HG03565 (cell line): ENCODE measurements at regions not wholly inside any gene's neighbourhood (a gene's known extent, or its start where the extent isn't known, plus 50 kb on each side); places are given as distances from the start of the nearest gene placed in this dataset.
A peak's percentile ranks its signal among the peaks of the same experiment; 100 is the strongest.
"Not testable (repeated sequence)": the region's sequence is repeated elsewhere in the genome, so short reads cannot be mapped to it uniquely, and the experiment has no call there.

Source experiments
- ATAC-seq: cut with Tn5 transposase; IDR thresholded peaks from one replicate; pipeline ENCODE4 v1.9.1; 2021; ENCODE audit warnings: mild to moderate bottlenecking, moderate library complexity; ENCODE audit not compliant: unreplicated experiment

DNA sequence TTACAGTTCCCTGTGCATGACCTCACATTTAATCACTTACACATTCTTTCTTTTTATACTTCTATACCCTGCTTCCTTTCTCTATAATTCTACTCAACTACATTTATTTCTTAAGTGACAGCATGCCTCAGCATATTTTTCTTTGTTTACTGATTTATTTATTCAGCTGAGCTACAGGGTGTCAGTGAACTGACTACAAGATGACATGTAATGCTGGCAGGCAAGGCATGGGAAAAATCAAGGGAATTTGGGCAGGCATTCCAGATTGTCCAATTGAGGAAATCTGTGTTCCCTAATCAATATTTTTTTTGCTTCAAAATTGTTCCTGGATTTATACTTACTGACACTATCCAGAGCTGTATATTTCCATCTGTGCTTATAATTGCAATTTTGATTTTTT lies 875.5 kb downstream of the C4orf33 start:
- ATAC-seq: no peak

DNA sequence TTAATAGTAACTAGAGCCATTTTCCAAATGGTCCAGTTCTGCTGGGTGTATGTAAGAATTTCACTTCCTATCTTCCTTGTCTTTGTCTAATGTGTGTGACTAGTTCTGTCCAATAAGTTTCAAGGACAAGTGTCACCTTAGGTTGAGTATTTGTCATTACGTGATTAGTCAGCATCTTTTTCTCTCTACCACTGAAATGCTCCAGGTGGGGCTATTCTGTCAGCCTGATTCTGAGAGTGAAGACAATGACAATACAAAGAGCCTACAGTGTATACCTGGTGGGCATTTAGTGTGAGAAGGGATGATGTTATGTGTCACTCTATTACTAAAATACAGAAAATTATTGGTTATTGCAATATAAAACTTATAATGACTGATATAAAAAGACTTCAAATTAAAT lies 876.3 kb downstream of the C4orf33 start:
- no peak for ATAC-seq

DNA sequence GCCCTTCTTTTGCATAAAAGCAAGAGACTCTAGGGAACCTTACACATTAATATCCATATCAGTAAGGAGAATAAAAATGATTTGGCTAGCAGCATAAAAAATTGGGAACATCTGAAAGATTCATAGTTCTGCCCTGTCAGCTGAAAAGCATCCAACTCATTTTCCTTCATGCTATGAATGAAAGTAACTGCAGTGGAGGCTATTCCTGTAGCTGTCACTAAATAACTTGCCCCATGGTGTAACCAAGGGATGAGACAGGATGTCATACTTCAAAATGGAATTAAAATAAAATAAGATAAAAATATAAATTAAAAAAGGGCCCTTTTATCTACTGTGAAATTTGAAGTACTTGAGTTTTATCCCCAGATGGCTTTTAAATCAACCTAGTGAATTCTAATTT lies 878.8 kb downstream of the C4orf33 start:
- ATAC-seq: no peak

DNA sequence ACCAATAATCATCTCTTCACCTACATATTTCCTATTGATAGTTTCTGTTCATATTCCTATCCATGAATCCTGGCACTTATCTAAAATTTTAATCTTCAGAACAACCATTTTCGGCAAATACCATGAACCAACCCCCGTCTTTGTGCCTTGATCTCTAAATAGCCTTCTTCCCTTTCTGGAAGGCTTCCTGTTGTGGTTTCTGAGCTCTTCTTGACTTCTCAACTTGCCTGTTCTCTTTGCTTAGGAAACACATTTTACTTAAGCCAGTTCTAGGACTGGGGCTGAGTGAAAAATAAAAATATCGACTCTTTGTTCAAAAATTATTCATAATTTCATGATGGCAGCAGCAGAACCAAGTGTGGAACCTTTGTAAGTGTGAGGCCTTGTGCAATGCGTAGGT lies 882.4 kb downstream of the C4orf33 start:
- ATAC-seq: no peak

DNA sequence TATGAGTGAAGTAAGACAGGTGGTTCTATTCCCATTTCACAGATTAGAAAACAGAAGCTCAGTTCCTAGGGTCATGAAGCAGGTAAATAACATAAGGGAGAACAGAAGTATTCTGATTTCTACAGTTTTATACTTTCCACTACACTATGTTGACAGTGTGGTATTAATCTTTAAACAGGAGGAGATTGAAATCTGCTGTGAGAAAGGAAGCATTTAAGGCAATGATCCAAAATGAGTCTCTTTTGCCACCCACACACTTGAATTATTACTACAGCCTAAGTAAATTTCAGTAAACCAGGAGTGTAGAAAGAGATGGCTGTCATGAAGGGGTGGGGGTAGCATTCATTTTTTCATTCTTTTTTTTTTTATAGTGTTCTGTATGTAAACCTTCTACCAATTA lies 893.0 kb downstream of the C4orf33 start:
- ATAC-seq: no peak

DNA sequence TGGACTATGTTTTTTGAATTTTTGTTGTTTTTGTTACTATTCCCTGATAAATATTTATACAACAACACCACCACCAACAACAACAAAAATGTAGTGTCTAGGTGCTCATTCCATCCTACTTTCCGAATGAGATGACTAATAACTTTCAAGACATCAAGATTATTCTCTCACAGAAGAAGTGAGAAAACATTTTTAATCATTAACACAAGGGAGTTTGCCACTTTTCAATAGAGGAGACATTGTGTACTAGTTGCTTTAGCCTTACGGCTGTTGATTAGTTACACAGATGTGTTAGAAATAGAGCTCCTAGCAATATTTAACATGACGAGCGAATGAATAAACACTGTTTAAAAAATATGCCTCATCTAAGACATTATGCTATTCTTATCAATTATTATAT lies 898.8 kb downstream of the C4orf33 start:
- ATAC-seq: peak; percentile 49

DNA sequence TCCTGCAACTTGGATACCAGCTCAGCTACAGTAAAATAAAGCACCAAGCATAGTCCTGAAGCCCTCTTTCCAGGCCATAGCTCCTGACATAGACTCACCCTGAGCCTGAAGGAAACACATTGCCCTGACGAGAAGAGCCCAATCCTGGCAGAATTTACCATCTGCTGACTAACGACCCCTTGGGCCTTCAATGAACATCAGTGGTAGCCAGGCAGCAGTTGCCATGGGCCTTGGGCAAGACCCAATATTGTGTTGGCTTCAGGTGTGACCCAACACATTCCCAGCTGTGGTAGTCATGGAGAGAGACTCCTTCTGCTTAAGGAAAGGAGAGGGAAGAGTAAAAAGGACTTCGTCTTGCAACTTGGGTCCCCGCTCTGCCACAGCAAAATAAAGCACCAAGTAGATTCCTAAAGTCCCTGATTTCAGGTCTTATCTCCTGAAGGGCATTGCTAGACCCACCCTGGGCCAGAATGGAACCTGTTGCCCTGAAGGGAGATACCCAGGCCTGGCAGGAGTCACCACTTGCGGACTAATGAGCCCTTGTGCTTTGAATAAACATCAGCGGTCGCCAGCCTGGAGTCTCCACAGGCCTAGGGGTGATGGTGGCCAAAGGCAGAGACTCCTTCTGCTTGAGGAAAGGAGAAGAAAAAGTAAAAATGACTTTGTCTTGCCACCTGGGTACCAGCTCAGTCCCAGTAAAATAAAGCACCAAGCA lies 902.6 kb downstream of the C4orf33 start:
- no peak for ATAC-seq

DNA sequence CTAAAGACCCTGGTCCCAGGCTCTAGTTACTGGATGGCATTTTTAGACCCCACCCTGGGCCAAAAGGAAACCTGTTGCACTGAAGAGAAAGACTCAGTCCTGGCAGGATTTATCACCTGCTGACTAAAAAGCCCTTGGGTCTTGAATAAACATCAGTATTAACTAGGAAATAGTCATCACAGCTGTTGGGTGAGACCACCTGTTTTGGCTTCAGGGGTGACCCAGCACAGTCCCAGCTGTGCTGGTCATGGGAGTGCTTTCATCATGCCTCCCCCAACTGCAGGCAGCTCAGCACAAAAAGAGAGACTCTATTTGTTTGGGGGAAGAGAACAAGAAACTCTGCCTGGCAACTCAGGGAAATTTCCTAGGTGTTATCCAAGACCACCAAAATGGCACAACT lies 903.2 kb downstream of the C4orf33 start:
- ATAC-seq: no peak

DNA sequence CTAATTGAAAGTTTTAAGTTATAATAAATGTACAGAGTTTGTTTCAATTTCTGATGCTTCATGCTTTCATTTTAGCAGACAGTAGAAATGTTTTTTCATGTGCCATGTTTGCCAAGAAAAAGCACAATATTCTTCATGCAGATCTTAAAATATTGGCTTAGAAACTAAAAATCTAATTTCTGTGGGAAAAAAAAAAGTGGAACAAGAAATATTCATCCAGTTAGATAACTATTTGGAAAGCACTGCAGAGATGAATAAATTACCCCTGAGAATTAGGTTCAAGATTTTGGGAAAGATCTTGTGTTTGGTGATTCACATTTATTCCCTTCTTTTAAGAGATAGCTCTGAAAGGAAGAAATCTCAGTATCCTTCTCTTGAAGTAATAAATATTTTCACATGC lies 912.5 kb downstream of the C4orf33 start:
- ATAC-seq: no peak

DNA sequence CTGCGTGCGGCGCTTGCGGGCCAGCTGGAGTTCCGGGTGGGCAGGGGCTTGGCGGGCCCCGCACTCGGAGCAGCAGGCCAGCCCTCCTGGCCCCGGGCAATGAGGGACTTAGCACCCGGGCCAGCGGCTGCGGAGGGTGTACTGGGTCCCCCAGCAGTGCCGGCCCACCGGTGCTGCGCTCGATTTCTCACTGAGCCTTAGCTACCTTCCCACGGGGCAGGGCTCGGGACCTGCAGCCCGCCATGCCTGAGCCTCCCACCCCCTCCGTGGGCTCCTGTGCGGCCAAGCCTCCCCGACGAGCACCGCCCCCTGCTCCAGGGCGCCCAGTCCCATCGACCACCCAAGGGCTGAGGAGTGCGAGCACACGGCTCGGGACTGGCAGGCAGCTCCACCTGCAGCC lies 916.9 kb downstream of the C4orf33 start:
- not testable (repeated sequence) for ATAC-seq

DNA sequence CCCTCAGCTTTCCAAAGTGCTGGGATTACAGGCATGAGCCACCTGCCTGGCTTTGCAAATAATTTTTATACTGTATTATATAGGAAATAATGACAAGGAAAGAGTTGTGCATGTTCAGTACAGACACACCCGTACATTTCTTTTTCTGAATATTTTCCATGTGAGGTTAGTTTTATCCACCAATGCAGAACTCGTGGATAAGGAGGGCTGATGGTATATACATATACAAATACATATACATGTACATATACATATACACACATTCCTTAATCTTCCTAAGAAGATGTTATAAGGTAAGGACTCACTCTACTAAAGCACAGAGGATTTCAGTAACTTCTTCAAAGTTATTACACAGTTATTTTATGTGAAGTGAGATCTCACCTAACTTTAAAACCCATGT lies 925.8 kb downstream of the C4orf33 start:
- no peak for ATAC-seq

DNA sequence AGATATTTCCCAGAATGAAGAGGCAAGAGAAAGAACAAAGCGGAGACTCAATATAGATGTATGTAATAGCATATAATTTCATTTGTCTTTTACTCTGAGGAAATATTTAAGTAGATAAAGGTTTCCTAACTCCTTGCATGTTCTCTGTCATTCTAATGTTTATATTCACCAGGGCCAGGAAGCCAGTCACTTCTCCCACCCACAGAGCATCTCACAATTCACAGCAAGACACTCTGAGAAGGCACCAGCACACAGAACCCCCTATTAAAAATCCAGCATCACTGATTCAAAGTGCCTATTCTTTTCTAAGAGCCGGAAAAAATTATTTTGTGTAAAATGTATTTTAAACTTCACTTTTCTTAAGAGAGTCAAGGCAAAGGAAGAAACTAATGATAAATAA lies 927.1 kb downstream of the C4orf33 start:
- ATAC-seq: no peak

DNA sequence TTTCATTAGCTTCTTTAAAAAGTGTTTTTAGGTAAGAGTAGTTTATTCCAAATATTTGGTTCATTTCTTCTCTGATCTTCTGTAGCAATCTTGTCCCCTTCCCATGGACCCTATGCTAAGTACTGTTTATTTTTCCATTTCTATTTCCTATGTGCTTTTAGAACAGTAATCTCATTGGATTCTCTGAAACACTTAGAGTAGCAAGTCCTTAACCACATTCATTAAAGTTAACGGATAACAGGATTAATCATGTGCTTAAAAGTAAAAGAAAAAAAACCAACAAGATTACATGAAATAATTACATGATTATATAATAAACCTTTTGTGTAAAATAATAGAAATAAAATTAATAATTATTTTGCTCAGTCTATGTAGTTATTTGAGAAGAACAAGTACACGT lies 929.7 kb downstream of the C4orf33 start:
- ATAC-seq: no peak

DNA sequence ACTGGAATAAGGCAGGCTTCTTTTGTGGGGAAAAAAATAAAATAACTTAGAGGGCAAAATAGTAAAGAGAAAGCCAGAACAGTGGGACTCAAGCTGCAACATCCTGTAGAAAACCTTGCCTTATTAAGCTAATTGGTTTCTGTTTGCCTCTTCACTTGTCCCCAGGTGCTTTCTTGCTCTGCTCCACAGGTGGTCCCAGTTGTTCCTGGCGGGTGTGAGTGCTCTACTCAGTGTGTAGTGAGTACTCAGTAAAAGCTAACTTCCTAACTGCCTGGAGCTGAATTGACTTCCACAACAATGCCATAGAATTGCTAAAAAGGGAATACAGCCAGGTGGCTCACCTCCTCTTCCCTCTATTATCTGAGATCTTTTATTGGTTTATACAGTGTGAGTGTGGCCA lies 930.2 kb downstream of the C4orf33 start:
- no peak for ATAC-seq

DNA sequence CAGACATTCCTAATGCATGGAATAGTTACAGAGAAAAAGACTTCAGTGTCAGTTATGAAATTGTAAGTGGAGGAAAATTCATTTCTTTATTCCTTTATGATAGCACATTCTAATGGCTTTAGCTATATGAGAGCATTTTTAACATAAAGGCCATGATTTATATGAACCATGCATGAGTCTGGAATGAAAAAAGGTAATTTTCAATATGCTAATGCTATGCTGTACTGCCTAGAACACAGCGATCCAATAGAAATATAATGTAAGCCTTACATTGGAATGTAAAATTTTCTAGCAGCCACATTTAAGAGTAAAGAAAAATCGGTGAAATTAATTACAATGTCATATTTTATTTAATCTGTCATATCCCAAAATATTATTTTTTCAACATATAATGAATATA lies 932.0 kb downstream of the C4orf33 start:
- no peak for ATAC-seq

DNA sequence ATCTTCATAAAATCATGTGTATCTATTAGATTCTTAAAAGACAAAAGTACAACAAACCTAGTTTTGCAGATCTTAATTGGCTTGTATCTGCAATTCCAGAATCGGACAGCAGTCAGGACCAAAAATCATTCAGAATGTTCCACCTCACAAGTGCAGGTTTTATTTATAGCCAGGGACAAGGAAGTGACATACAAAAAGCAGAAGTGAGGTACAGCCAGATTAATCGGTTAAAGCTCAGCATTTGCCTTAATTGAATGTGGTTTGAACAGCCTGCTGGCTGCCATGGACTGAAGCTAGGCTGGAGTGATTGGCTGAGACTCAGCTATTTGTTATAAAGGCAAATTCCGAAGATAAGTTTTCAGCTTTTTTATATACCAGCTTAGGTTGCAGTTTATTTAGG lies 932.6 kb downstream of the C4orf33 start:
- peak; percentile 92 for ATAC-seq

DNA sequence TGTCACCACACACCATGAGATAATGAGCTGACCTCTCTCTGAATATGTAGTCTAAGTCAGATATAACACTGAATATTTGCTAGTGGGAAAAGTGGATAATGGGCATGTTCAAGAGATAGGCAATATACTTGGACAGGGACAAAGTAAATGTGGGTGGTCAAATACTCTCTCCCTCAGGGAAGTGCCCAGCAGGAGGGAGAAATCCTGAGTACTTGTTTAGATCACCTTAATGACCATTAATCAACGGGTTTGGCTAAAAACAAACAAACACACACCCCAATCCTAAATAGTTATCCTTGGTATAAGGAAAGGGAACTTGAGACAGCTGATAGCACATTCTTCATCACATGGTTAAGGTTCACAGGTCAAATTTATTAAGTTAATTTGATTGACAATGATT lies 933.5 kb downstream of the C4orf33 start:
- ATAC-seq: no peak

DNA sequence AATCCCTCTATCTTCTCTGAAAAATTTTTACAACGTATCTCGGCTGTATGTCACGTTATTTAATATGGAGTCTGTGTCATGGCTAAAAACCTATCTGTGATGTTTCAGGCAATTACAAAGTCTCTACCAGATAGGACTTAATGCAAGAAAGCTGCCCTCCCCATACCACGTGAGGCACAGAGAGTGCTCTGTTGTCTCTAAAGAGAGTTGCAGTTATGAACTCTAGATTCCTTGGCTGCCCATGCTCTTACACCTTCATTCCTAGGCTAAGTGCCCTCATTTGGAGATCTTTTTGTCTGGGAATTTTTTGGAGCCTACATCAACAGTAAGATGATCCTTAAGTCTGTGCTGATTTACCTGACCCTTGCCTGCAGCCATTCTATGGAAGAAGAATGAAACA lies 935.9 kb downstream of the C4orf33 start:
- ATAC-seq: no peak

DNA sequence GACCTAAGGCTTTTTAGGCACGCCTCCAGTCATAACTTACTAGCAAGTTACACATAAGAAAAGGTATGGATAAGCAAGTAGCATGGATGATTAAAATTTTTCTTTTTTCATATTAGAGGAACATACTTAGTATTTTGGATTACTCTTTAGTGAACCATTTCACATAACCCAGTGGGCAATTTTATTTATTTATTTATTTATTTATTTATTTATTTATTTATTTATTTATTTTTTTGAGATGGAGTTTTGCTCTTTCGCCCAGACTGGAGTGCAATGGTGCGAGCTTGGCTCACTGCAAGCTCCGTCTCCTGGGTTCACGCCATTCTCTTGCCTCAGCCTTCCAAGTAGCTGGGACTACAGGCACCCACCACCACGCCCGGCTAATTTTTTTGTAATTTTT lies 937.7 kb downstream of the C4orf33 start:
- not testable (repeated sequence) for ATAC-seq

DNA sequence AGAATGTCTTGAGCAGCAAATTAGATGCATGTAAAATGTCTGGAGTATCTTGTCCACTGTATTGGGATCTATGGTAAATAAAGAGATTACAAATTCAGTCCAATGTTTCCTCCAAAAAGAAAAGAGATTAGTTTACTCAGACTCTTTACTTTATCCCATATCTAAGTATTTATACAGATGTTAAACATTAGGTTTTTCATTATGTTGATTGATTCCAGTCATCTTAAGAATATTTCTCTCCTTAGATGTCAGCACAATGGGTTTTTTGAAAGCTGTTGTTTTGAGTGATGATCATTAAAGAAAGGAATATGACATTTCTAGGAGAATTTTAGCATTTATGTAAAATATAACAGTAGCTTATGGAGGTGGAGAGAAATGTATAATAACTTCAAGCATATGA lies 938.9 kb downstream of the C4orf33 start:
- ATAC-seq: no peak

DNA sequence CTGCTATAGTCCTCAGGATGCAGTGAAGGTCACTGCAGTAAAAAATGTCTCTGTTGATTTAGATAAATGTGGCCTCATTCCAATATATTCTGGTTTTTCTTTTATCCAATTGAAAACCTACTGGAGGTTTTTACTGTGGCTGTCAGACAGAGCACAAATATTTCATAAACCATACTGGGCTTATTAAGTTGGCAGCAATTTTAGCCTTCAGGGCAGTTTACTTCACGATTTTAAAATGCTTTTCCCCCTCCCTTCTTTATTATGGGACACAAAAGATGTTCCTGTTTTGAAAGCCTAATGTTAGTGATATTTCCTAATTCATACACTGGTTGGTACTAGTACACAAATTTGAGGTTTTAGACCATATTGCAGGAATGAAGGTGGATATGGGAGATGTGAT lies 939.4 kb downstream of the C4orf33 start:
- ATAC-seq: no peak

DNA sequence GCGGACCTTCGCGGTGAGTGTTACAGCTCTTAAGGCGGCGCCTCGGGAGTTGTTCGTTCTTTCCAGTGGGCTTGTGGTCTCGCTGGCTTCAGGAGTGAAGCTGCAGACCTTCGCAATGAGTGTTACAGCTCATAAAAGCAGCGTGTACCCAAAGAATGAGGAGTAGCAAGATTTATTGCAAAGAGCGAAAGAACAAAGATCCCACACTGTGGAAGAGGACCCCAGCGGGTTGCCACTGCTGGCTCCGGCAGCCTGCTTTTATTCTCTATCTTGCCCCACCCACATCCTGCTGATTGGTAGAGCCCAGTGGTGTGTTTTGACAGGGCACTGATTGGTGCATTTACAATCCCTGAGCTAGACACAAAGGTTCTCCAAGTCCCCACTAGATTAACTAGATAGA lies 941.9 kb downstream of the C4orf33 start:
- not testable (repeated sequence) for ATAC-seq

DNA sequence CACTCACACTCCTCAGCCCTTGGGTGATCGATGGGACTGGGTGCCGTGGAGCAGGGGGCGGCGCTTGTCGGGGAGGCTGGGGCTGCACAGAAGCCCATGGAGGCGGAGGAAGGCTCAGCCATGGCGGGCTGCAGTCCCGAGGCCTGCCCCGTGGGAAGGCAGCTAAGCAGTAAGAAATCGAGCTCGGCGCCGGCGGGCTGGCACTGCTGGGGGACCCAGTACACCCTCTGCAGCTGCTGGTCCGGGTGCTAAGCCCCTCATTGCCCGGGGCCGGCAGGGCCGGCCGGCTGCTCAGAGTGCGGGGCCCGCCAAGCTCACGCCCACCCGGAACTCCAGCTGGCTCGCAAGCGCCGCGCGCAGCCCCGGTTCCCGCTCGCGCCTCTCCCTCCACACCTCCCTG lies 942.6 kb downstream of the C4orf33 start:
- not testable (repeated sequence) for ATAC-seq
